Naive B cell (primary cell): ENCODE measurements at regions not wholly inside any gene's neighbourhood (a gene's known extent, or its start where the extent isn't known, plus 50 kb on each side); places are given as distances from the start of the nearest gene placed in this dataset.
"Not testable (repeated sequence)": the region's sequence is repeated elsewhere in the genome, so short reads cannot be mapped to it uniquely, and the experiment has no call there.

ENCODE experiments used
- ATAC-seq, 2 donors: fragments of 150-1000 bp; cut with Tn5 transposase; 2 replicates each; pipeline ENCODE4 v1.10.0; 2021; ENCODE audit warnings: low read depth in 2 of 2, mild to moderate bottlenecking in 2 of 2, moderate library complexity in 2 of 2
- DNase-seq: peaks from one replicate; pipeline ENCODE4 v3.0.0; 2022
- H3K27ac Mint-ChIP-seq, 6 donors: one replicate each; pipeline ENCODE4 v1.8.0; 2020 to 2022; ENCODE audit warnings: mild to moderate bottlenecking in 6 of 6, mixed read lengths in 6 of 6, moderate library complexity in 5 of 6, inconsistent platforms in 2 of 6
- H3K27me3 Mint-ChIP-seq, 3 donors: one replicate each; pipeline ENCODE4 v1.8.0; 2021 to 2022; ENCODE audit warnings: mixed read lengths in 3 of 3, mild to moderate bottlenecking in 1 of 3
- H3K36me3 Mint-ChIP-seq, 2 donors: one replicate each; pipeline ENCODE4 v1.8.0; 2020 to 2022; ENCODE audit warnings: mixed read lengths in 2 of 2, inconsistent platforms in 1 of 2, mild to moderate bottlenecking in 1 of 2
- H3K4me1 Mint-ChIP-seq, 3 donors: one replicate each; pipeline ENCODE4 v1.8.0; 2020 to 2022; ENCODE audit warnings: mixed read lengths in 3 of 3, inconsistent platforms in 1 of 3, mild to moderate bottlenecking in 1 of 3, moderate library complexity in 1 of 3
- H3K4me3 Mint-ChIP-seq, 8 donors: one replicate each; pipeline ENCODE4 v1.8.0; 2020 to 2022; ENCODE audit warnings: mild to moderate bottlenecking in 8 of 8, mixed read lengths in 8 of 8, moderate library complexity in 8 of 8, inconsistent platforms in 2 of 8
- H3K9me3 Mint-ChIP-seq, 7 donors: one replicate each; pipeline ENCODE4 v1.8.0; 2020 to 2022; ENCODE audit warnings: mixed read lengths in 7 of 7, mild to moderate bottlenecking in 5 of 7, inconsistent platforms in 2 of 7, moderate library complexity in 1 of 7

DNA sequence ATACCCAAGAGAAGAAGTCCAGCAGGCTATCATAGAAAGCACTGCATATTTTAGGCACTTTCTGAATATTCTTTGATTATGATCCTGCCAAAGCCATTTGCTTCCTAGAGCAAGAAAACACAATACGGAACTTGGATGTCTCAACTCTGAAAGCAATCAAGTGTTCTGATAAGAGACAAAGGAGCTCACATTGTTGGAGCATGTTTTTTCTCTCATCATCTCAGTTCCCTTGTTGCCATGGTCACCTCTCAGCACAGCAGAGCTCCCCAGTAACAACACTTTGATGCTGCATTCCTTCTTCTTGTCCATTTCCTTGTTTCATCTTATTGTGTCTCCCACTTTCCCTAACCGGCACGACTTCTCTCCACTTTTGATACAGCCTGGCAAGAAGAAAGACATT, 168.7 kb upstream of the FUT9 start:
- Mint-ChIP-seq H3K27me3 (no peaks in the 10 kb centered on the region), H3K9me3 (peaks cover 0 to 3% (median 0%) of the 10 kb centered on the region in 7 donors), H3K36me3 (no peaks in the 10 kb centered on the region), H3K4me1 (no peaks in the 10 kb centered on the region), H3K4me3 (no peak overlapping the region), H3K27ac (no peak overlapping the region)
- no peak for ATAC-seq
- no peak for DNase-seq

- H3K27me3 Mint-ChIP-seq = no peaks in the 10 kb centered on the region
- H3K36me3 Mint-ChIP-seq = no peaks in the 10 kb centered on the region
- no peaks in the 10 kb centered on the region for H3K4me1 Mint-ChIP-seq
- DNase-seq (no peak), ATAC-seq (no peak)
- H3K4me3 Mint-ChIP-seq = no peak overlapping the region
- peaks cover 0 to 3% (median 0%) of the 10 kb centered on the region in 7 donors for H3K9me3 Mint-ChIP-seq
- no peak overlapping the region for H3K27ac Mint-ChIP-seq
These were observed 167.1 kb upstream of the FUT9 start for GRCh38 chr6:95848717-95849116.

- Mint-ChIP-seq H3K27ac (no peak overlapping the region), H3K9me3 (peaks cover 0 to 17% (median 6%) of the 10 kb centered on the region in 7 donors), H3K27me3 (no peaks in the 10 kb centered on the region), H3K4me1 (no peaks in the 10 kb centered on the region), H3K4me3 (no peak overlapping the region), H3K36me3 (no peaks in the 10 kb centered on the region)
- DNase-seq (no peak), ATAC-seq (no peak)
These were observed 158.9 kb upstream of the FUT9 start for GRCh38 chr6:95856876-95857364.

DNA sequence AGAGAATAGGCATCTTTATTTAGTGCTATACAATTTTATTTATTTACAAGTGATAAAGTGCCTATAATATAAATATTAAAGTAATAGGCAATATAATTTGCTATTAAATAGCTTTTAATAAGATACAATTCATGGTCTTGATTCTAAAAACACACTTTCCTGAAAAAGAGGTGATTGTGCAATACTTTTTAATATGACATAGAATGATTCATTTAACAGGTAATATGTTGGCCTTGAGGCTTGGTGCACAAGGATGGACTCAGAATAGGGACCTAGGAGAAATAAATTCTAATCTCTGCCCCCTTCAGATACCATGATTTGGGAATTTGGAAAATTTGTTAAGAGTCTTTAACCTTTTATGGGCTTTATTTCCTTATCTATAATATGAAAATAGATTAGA, 149.9 kb upstream of the FUT9 start:
- Mint-ChIP-seq H3K27me3 (peaks cover 0 to 3% (median 0%) of the 10 kb centered on the region in 3 donors), H3K9me3 (peaks cover 0 to 5% (median 0%) of the 10 kb centered on the region in 7 donors), H3K4me3 (no peak overlapping the region), H3K27ac (no peak overlapping the region), H3K36me3 (no peaks in the 10 kb centered on the region), H3K4me1 (no peaks in the 10 kb centered on the region)
- DNase-seq (no peak), ATAC-seq (no peak)

DNA sequence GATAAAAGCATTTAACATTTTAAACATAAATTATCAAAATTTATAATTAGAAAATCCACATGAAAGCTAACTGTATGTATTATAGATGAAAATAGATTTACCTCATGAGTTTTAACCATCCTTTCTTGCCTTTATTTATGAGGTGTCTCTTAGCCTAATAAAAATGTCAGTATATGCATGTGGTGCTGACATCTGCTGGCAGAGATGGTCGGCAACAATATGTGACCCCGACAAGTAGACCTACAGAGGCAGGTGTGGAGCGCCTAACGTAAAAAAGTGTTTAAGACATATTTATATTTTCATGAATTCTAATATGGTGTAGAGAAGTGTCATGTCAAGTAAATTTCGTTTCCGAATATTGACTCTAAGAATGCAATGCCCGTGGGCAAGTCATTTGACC, 149.0 kb upstream of the FUT9 start:
- no peak for DNase-seq
- no peak overlapping the region for H3K4me3 Mint-ChIP-seq
- H3K27ac Mint-ChIP-seq = no peak overlapping the region
- ATAC-seq = no peak
- H3K36me3 Mint-ChIP-seq = no peaks in the 10 kb centered on the region
- no peaks in the 10 kb centered on the region for H3K4me1 Mint-ChIP-seq
- H3K27me3 Mint-ChIP-seq = peaks cover 0 to 3% (median 0%) of the 10 kb centered on the region in 3 donors
- H3K9me3 Mint-ChIP-seq = peaks cover 0 to 5% (median 0%) of the 10 kb centered on the region in 7 donors

GRCh38 chr6:95867205-95867604, 148.6 kb upstream of the FUT9 start:
- peaks cover 0 to 3% (median 0%) of the 10 kb centered on the region in 3 donors for H3K27me3 Mint-ChIP-seq
- no peaks in the 10 kb centered on the region for H3K4me1 Mint-ChIP-seq
- H3K9me3 Mint-ChIP-seq = peaks cover 0 to 5% (median 0%) of the 10 kb centered on the region in 7 donors
- ATAC-seq (no peak), DNase-seq (no peak)
- no peaks in the 10 kb centered on the region for H3K36me3 Mint-ChIP-seq
- H3K27ac Mint-ChIP-seq = no peak overlapping the region
- no peak overlapping the region for H3K4me3 Mint-ChIP-seq

GRCh38 chr6:95877480-95877879, 138.3 kb upstream of the FUT9 start:
- no peaks in the 10 kb centered on the region for H3K27me3 Mint-ChIP-seq
- no peak overlapping the region for H3K27ac Mint-ChIP-seq
- H3K4me1 Mint-ChIP-seq = no peaks in the 10 kb centered on the region
- no peaks in the 10 kb centered on the region for H3K9me3 Mint-ChIP-seq
- H3K36me3 Mint-ChIP-seq = no peaks in the 10 kb centered on the region
- DNase-seq (no peak), ATAC-seq (no peak)
- no peak overlapping the region for H3K4me3 Mint-ChIP-seq

- Mint-ChIP-seq H3K36me3 (no peaks in the 10 kb centered on the region), H3K27me3 (no peaks in the 10 kb centered on the region), H3K27ac (no peak overlapping the region), H3K4me1 (no peaks in the 10 kb centered on the region), H3K4me3 (no peak overlapping the region), H3K9me3 (no peaks in the 10 kb centered on the region)
- ATAC-seq = no peak
- no peak for DNase-seq
These were observed 135.9 kb upstream of the FUT9 start for GRCh38 chr6:95879856-95880255.

- DNase-seq (no peak), ATAC-seq (no peak)
- Mint-ChIP-seq H3K9me3 (no peaks in the 10 kb centered on the region), H3K36me3 (no peaks in the 10 kb centered on the region), H3K4me1 (no peaks in the 10 kb centered on the region), H3K27me3 (no peaks in the 10 kb centered on the region), H3K4me3 (no peak overlapping the region), H3K27ac (no peak overlapping the region)
These were observed 133.4 kb upstream of the FUT9 start for GRCh38 chr6:95882371-95882770.

GRCh38 chr6:95888711-95889110, 127.1 kb upstream of the FUT9 start:
- not testable (repeated sequence) for H3K4me1 Mint-ChIP-seq, ATAC-seq, H3K27ac Mint-ChIP-seq, H3K9me3 Mint-ChIP-seq, DNase-seq, H3K27me3 Mint-ChIP-seq, H3K36me3 Mint-ChIP-seq, H3K4me3 Mint-ChIP-seq

GRCh38 chr6:95905132-95905531, 110.6 kb upstream of the FUT9 start:
- peaks cover 0 to 11% (median 0%) of the 10 kb centered on the region in 7 donors for H3K9me3 Mint-ChIP-seq
- H3K27ac Mint-ChIP-seq = no peak overlapping the region
- H3K4me3 Mint-ChIP-seq = no peak overlapping the region

DNA sequence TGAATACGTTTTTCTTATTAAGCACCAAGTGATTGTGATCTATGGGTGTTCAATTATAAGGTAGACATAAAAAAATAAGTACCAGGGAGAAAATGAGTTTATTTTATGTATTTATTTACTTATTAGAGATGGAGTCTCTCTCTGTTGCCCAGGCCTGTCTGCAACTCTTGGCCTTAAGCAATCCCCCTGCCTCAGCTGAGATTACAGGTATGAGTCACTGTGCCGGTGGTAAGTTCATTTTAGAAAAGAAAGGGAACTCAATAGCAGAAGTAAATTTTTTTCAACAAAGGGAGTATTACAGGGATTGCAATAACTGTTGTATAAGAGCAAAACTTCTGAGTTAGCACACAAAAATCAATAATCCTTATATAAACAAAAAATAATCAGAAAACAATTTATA, 98.7 kb upstream of the FUT9 start:
- DNase-seq = no peak
- Mint-ChIP-seq H3K4me1 (no peaks in the 10 kb centered on the region), H3K4me3 (no peak overlapping the region), H3K36me3 (no peaks in the 10 kb centered on the region), H3K9me3 (no peaks in the 10 kb centered on the region), H3K27ac (no peak overlapping the region), H3K27me3 (no peaks in the 10 kb centered on the region)
- ATAC-seq = no peak

More at GRCh38 chr6:95905132-95905531, 110.6 kb upstream of the FUT9 start:
- H3K36me3 Mint-ChIP-seq = no peaks in the 10 kb centered on the region
- DNase-seq (no peak), ATAC-seq (no peak)
- H3K27me3 Mint-ChIP-seq = no peaks in the 10 kb centered on the region
- no peaks in the 10 kb centered on the region for H3K4me1 Mint-ChIP-seq

- ATAC-seq = no peak
- Mint-ChIP-seq H3K27ac (no peak overlapping the region), H3K4me3 (no peak overlapping the region), H3K27me3 (no peaks in the 10 kb centered on the region), H3K36me3 (no peaks in the 10 kb centered on the region), H3K9me3 (no peaks in the 10 kb centered on the region), H3K4me1 (no peaks in the 10 kb centered on the region)
- DNase-seq = no peak
These were observed 92.3 kb upstream of the FUT9 start for GRCh38 chr6:95923518-95923917.

- Mint-ChIP-seq H3K36me3 (no peaks in the 10 kb centered on the region), H3K4me3 (no peak overlapping the region), H3K27ac (no peak overlapping the region), H3K4me1 (no peaks in the 10 kb centered on the region), H3K27me3 (no peaks in the 10 kb centered on the region), H3K9me3 (peaks cover 0 to 2% (median 0%) of the 10 kb centered on the region in 7 donors)
- ATAC-seq (no peak), DNase-seq (no peak)
These were observed 80.0 kb upstream of the FUT9 start for GRCh38 chr6:95935736-95936135.

DNA sequence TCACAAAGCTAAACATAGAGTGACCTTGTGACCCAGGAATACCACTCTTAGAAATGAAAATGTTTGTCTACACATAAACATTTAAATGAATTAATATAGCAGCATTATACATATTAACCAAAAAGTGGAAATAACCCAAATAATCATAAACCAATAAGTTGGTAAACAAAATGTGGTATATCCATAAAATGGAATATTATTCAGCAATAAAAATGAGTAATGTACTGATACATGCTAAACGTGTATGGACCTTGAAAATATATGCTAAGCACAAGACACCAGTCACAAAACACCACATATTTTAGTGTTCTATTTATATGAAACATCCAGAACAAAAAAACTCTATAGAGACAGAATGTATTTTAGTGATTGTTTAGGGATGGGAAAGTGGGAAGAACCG, 68.9 kb upstream of the FUT9 start:
- DNase-seq (no peak), ATAC-seq (no peak)
- Mint-ChIP-seq H3K9me3 (peaks cover 0 to 7% (median 0%) of the 10 kb centered on the region in 7 donors), H3K4me1 (no peaks in the 10 kb centered on the region), H3K36me3 (no peaks in the 10 kb centered on the region), H3K27ac (no peak overlapping the region), H3K27me3 (no peaks in the 10 kb centered on the region), H3K4me3 (no peak overlapping the region)
